GM19397 (cell line): ENCODE measurements at regions not wholly inside any gene's neighbourhood (a gene's known extent, or its start where the extent isn't known, plus 50 kb on each side); places are given as distances from the start of the nearest gene placed in this dataset.

Experiments used
- ATAC-seq: cut with Tn5 transposase; IDR thresholded peaks from one replicate; pipeline ENCODE4 v1.9.1; 2021; ENCODE audit warnings: mild to moderate bottlenecking, moderate library complexity; ENCODE audit not compliant: unreplicated experiment

DNA sequence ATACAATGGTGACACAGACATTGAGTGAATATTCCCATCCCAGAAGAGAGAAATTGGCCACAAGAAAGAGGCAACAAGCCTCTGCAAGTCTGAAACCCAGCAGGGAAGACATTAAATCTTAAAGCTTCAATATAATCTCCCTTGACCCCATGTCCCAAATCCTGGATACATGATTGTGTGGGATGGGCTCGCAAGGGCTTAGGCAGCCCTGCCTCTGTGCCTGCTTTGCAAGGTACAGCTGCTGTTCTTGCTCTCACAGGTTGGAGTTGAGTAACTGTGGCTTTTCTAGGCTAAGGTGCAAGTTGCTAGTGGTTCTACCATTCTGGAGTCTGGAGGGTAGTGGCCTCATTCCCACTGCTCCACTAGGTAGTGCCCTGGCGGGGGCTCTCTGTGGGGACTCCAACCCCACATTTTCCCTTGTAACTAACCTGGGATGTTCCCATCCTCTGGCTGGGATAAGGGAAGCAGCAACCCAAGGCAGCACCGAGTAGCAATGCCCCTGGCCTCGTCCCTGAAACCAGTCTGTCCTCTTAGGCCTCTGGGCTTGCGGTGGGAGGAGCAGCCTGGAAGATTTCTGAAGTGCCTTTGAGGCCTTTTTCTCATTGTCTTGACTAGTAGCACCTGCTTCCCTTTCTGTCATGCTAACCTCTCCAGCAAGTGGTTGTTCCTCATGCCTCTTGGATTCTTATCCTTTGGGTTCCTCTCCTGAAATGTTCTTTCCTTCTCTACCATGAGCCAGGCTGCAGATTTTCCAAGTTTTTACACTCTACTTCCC lies 90.0 kb downstream of the FAM174B start:
- ATAC-seq, result no peak

GRCh38 chr15:92561754-92562153 lies 93.8 kb downstream of the FAM174B start:
- no peak for ATAC-seq

GRCh38 chr15:92553317-92553716 lies 102.3 kb downstream of the FAM174B start:
- no peak for ATAC-seq

DNA sequence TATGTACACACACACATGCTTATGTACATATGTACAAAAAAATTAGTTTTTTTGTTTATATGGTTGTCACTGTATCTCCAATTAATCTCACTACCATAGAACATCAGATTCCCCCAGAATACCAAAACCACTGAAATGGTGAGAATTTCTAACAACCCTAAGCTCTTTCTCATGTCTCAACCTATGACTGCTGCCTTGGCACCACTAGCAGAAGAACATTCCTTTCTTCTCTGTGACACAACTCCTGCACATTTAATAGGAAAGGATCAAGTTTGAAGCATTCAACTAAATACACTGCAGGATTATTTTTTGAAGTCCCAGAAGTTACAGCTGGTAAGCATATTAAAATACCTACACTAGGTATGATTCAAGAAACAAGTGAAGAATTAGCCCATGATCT lies 109.6 kb downstream of the FAM174B start:
- no peak for ATAC-seq

GRCh38 chr15:92541291-92542200 lies 114.0 kb downstream of the FAM174B start:
- no peak for ATAC-seq

GRCh38 chr15:92538115-92538514 lies 117.5 kb downstream of the FAM174B start:
- no peak for ATAC-seq

- no peak for ATAC-seq
Observed at GRCh38 chr15:92533298-92533697, 122.3 kb downstream of the FAM174B start.

DNA sequence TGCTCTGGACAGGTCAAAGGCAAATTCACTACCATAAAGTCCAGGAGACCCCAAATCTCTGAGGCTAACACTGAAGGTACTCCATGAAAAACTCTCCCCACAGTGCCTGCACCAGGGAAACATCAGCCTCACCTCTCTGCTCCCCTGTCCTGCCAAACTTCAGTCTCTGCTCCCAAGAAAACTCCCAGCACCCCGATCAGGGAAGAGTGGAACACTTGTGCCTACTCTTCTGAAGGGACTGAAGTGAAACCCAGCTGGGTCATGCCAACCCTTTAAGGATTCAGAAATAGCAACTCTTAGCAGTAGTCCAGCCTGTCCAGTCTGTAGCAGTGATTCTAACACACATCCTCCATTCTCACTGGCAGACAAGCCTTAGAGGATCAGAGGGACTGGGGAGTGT lies 124.2 kb downstream of the FAM174B start:
- ATAC-seq, result no peak

- ATAC-seq, result no peak
Observed at GRCh38 chr15:92528736-92529135, 126.8 kb downstream of the FAM174B start.

GRCh38 chr15:92527197-92527596 lies 128.4 kb downstream of the FAM174B start:
- ATAC-seq, result no peak

DNA sequence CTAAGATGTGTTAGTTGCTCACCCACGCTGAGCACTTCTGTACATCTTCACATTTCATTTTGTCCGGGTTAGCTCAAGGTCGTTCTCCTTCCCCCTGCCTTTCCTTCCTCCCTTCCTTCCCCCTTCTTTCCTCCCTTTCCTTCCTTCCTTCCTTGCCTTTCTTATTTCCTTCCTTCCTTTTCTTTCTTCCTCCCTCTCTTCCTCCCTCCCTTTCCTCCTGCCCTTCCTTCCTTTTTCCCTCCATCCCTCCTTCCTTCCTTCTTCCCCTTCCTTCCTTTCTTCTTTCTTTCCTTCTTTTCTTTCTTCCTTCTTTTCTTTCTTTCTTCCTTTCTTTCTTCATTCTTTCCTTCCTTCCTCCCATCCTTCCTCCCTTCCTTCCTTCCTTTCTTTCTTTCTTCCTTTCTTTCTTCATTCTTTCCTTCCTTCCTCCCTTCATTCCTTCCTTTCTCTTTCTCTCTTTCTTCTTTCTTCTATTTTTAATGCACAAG lies 129.8 kb downstream of the FAM174B start:
- ATAC-seq, result no peak

DNA sequence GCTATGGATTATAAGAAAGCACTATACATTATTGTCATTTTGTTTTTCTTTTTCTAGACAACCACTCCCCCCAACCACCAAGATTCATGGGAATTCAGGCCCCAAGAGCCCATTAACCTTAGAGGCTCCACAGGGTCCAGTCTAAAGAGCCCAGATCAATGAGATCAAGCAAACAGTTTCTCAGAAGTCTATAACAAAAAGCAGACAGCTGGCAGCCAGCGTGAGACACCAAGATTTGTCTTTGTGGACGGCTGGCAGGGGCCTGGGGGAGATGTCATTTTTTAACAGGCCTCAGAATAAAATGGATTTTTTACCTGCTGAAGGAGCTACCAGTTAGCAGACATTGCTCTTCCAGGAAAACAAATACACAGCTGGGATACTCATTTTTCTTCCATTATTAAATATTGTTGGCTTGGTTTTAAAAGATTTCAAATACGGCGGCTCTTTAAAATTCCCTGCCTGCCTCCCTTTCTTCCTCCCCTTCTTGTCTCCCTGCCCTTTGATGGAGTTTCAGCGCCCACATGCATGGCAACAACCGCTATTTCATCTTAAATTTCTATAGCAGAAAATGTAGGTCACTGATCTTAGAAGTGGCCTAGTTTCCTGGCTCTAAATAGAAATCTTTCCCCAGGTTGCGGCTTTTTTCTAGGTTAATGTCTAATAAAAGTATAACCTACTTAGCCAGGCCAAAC lies 130.6 kb downstream of the FAM174B start:
- no peak for ATAC-seq

DNA sequence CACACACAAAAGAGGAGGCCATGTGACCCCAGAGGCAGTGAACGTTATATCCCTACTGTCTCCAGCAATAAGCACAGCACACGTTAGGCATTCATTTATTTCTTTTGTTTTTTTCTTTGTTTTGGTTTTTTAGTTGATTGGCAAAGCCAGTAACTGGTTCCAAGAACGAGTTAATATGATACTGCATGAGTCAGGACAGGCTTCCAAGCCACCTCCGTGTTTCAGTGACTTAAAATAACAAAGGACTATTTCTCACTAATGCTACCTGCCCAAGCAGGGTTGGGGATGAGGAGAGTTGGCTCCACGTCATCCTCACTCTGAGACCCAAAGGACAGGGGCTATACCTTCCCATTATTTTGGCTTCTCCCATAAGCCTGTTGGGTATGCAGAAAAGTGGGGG lies 130.5 kb downstream of the ST8SIA2 start:
- ATAC-seq, result no peak

DNA sequence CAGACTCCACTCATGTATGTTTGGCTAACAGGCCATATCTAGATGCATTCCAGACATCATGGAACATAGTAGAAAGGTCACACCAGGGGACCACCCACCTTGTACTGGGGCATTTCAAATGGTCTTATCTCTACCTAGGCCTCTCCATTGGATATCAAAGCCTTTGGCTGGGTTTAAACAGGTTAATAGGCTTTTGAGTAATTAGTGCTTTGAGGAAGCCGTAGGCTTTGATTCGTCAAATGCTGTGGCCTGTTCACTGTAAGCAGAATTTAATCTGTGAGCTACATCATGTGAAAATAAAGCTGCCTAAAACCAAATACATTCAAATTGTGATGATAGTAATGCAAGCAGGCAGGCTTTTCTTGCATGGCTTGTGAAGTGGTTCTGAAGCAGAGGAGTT lies 129.5 kb downstream of the ST8SIA2 start:
- no peak for ATAC-seq

DNA sequence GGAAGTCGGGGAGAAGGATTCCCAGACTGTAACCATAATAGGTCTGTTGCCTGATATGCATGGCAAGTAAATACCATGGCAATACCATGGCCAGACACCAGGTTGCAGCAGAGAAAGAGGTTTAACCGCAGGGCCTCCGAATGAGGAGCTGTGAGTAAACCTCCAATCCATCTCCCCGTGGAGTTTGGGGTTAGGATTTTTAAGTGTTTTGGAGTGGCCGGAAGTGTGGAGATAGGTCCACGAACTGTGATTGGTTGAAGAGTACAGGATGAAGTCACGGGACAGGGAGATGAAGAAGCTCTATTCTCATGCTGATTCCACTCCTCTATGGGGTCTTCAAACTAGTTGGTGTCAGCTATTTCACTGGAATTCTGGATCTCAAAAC lies 127.9 kb downstream of the ST8SIA2 start:
- ATAC-seq, result peak; percentile 75

DNA sequence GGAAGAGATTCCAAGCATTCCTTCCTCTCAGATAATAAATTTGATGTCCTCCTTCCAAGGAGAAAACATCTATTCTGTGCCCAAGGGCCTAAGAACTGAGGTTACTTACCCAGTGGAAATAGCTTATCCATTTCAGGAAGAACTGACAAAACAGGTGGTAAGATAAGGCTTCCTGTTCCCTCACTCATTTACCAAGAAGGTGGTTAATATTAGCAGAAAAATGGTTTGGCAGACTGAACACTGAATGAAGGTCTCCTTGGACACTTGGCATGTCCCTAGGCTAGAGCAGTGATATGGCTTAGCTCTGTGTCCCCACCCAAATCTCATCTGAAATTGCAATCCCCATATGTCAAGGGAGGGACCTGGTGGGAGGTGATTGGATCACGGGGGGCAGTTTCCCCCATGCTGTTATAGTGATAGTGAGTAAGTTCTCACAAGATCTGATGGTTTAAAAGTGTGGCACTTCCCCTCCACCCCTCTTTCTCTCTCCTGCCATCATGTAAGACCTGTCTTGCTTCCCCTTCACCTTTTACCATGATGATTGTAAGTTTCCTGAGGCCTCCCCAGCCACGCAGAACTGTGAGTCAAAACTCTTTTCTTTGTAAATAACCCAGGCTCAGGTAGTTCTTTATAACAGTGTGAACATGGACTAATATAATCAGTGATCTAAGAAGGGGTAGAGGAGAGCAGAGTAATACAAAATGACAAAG lies 127.4 kb downstream of the ST8SIA2 start:
- ATAC-seq, result peak; percentile 17

DNA sequence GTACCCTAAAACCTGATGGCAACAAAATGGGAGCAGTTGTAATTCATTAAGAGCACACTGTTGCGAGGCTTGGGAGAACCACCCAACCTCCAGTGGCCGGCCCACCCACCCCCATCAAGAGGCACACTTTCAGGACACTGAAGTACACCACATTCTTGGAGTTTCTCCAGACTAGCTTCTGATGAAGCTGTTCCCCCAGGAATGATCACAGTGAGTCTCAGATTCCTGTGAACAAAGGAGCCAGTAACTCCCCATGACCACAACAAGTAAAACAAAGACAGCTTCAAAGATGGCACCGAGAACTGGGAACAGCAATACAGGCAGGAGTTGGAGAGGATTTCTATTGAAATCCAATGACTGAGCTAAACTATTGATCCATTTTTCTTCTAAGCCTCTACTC lies 126.0 kb downstream of the ST8SIA2 start:
- no peak for ATAC-seq
